Frontal cortex (tissue), 3 donors: ENCODE measurements at regions not wholly inside any gene's neighbourhood (a gene's known extent, or its start where the extent isn't known, plus 50 kb on each side); places are given as distances from the start of the nearest gene placed in this dataset.
"Not testable (repeated sequence)": the region's sequence is repeated elsewhere in the genome, so short reads cannot be mapped to it uniquely, and the experiment has no call there.

Experiments
- DNase-seq, 2 donors: peaks; one replicate each; pipeline ENCODE4 v3.0.0; 2012; ENCODE audit warnings: low spot score in 2 of 2
- FAIRE-seq: peaks from 2 replicates; lab custom pipeline; 2012; peaks lifted over from hg19 to GRCh38; lab: Jason Lieb, UNC
- donor health status: control.
- donor health status: control.
- donor health status: control.

- DNase-seq (no peak), FAIRE-seq (no peak)
These were observed 80.0 kb upstream of the MRPS22 start for GRCh38 chr3:139263798-139264197.

DNA sequence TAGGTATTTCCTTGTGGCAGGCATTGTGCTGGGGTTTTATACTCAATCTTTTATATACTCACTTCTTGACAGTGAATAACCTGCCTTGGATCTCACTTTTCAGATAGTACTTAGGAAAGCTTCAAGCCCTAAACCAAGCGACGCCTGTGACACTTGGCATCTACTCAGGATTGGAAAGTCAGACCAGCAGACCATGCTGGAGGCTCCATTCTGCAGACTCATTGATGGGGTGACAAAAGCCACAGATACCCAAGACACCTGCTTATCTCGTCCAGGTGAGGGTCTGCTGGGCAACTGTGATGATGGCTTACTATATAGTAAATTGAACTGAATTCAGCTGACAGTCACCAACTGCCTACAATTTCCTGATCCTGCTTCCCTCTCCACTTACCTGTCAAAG is 79.4 kb upstream of the MRPS22 start:
- FAIRE-seq, result no peak
- no peak for DNase-seq

DNA sequence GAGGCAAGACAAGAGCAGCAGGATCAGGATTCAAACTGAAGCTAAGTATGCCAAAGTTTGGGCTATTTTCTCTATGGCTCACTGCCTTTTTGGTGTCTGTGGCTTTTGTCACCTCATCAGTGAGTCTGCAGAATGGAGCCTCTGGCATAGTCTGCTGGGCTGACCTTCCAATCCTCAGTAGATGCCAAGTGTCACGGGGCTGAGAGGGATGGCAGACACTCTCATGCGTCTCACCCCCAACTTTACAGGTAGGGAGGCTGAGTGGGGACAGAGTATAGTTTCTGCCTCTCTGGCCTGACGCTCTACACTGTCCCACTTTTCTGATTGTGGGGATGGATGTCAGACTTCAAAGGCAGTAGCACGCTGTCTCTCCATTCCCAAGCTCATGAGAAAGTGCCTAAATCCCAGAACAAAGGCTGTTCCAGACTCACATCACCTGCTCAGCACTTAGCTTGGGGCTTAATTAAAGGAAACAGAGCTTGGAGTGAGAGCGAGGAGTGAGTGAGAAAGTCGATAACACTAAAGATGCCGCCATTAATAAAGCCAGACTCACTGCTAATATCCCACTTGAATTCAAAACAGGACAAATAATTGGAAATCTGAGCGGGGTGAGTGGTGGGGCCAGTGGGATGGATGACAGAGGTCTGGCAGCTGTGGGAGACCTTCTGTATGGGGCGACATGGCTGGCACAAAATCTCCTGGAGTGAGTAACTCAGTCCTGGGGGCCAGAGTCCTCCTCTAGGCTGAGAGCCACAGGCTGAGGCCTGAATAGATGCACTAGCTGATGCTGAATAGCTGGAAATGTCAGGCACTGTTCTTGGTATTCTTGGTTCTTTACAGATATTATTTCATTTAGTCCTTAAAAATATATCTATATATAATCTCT is 78.4 kb upstream of the MRPS22 start:
- DNase-seq (no peak), FAIRE-seq (no peak)

DNA sequence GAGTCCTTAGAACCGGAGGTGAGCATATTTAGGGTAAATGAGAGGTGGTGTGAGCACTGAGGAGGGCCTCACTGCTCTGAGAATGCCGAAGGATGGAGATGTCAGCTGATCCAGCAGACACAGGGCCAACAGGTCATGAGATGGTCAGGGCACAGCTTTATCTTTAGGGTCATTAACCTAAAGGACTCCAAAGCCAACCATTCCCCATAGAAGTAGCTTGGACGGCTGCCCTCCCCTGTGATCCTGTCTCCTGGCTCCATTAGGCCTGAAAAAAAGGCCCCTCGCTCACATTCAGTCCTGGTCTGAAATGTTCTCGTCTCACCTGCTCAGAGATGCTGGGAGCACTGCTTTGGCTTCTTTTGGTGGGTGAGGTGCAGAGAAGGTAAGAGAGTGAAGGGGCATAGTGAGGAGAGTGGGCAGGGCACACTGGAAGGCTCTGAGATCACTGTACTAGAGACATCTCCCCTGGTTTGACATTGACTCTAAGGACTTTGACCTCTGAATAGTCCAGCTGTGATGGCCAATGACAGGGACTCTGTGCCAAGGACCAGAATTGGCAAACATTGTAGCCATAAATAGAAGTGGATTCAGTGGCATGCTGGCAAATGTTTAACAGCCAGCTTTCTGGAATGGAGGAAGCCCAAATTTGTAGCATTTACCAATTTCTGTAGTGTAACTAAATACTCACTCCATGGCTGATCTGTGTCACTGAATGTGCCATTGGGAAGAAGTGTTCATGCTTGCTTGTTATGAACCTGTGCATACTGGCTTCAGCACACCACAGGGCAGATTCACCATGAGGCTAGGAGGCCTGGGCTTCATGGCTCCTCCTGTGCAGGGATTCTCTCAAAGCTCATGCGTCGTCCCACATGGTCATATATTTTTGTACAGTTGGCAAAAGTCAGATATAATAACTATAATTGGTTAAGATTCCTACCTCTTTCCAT is 76.2 kb upstream of the MRPS22 start:
- FAIRE-seq, result no peak
- DNase-seq, result no peak

GRCh38 chr3:139269984-139270383 is 73.8 kb upstream of the MRPS22 start:
- no peak for DNase-seq
- FAIRE-seq, result no peak

DNA sequence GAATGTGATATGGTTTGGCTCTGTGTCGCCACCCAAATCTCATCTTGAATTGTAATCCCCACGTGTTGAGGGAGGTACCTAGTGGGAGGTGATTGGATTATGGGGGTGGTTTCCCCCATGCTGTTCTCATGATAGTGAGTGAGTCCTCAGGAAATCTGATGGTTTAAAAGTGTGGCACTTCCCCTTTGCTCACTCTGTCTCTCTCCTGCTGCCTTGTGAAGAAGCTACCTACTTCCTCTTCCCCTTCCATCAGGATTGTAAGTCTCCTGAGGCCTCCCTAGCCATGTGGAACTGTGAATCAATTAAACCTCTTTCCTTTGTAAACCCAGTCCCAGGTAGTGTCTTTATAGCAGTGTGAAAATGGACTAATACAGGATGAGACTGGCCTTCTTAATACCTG is 73.2 kb upstream of the MRPS22 start:
- not testable (repeated sequence) for FAIRE-seq, DNase-seq

DNA sequence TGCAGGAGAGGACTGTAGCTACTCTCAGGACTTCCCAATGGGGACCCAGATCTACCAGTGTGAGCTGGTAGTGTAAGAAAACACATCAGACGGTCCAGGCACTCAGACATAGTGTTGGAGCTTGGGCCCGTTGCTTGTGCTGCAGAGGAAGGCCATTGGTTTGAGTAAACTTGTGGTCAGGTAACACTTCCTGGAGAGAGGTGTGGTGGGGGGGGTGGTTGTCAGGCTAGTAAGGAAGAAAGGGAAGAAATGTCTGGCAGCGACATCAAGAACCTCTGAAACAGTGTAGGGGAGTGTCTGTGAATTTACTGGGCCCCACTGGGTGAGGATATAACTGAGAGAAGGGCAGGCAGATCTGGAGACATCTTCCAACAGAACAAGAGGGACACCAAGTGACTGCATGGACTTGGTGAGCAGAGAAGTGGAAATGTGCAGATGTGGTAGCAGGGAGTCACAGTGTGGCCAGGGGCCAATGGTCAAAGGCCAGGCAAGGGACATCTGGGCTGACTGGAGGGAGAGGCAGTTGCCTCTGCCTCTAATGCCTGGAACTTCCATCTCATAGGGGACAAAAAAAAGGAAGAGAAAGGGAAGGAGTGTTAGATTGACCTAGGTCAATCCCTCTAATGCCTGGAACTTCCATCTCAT is 63.7 kb upstream of the MRPS22 start:
- FAIRE-seq, result no peak

GRCh38 chr3:139281096-139281495 is 62.7 kb upstream of the MRPS22 start:
- DNase-seq, result no peak
- FAIRE-seq, result no peak

More for the DNA sequence above, 63.7 kb upstream of the MRPS22 start:
- no peak for DNase-seq

GRCh38 chr3:139281522-139282196 is 62.2 kb upstream of the MRPS22 start:
- FAIRE-seq (no peak), DNase-seq (no peak)

DNA sequence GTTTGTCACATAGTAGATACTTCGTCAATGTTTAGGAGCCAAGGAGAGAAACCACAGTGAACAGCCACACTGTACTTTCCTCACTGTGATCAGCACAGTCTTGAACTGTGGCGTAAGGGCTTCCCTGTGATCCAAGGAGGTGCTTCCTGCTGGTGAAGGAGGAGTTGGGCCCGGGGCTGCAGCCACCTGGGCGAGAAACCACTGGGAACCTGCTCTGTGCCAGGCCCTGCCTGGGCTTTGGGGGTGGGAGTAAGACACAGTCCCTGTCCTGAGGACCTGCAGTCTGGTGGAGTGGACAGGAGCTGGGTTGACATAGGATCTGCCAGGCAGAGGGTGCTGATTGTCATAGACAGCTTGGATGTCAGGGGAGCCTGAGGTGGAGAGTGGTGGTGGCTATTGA is 60.5 kb upstream of the MRPS22 start:
- DNase-seq, result no peak
- FAIRE-seq, result no peak

GRCh38 chr3:139284221-139284620 is 59.6 kb upstream of the MRPS22 start:
- DNase-seq (no peak), FAIRE-seq (no peak)

DNA sequence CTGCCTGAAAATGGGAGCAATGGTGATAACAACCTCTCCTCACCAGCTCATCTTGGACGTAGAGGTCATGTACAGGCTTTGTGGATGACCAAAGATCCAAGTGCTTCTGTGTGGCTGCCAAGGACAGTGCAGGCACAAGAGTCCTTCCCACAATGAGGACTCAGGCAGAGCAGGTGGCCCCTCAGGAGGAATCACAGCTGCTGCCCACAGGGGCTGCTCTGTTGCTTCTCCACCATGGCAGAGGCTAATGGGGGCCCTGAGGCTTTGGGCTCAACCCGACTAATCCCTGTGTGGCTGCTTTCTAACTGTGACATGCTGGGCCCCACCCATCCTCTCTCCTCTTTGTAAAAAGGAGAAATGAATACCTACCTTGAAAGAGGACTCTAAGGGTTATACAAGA is 58.1 kb upstream of the MRPS22 start:
- FAIRE-seq (no peak), DNase-seq (no peak)

GRCh38 chr3:139286241-139286640 is 57.6 kb upstream of the MRPS22 start:
- FAIRE-seq, result no peak

DNA sequence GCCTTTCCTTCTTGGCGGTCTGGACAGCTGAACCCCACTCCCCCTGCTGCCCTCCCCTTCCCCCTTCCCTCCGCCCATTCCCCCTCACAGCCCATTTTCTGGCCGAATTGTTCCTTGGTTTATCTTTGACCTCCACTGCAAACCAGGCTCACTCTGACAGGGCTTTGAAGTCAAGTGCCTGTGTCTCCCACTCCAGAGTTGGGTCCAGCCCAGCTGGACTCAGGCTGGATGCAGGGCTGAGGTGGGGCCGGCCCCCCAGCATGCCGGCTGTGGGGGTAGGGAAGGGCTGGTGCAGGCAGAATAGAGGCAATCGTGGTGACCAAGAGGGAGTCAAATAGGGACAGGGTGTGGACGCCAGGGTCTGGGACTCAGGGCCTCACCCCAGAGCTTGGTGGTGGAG is 57.0 kb upstream of the MRPS22 start:
- DNase-seq (no peak), FAIRE-seq (no peak)

More at GRCh38 chr3:139286241-139286640, 57.6 kb upstream of the MRPS22 start:
- DNase-seq, result no peak

DNA sequence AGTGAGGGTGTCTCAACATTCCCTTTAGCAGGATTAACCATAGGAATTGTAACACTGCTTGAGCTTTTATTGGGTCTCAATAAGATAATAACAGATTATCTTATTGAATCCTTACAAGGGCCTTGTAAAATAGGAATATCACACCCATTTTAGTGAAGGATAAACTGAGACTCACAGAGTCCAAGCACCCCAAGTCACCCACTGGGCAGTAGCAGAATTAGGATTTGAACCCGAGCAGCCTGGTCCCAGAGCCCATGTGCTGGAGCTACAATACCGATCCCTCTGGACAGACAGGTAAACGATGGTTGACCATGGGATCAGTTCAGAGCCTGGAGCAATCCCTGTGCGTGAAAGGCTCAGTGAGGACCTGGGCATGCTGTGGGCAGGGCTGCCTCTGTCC is 56.3 kb upstream of the MRPS22 start:
- no peak for FAIRE-seq
- DNase-seq, result no peak

DNA sequence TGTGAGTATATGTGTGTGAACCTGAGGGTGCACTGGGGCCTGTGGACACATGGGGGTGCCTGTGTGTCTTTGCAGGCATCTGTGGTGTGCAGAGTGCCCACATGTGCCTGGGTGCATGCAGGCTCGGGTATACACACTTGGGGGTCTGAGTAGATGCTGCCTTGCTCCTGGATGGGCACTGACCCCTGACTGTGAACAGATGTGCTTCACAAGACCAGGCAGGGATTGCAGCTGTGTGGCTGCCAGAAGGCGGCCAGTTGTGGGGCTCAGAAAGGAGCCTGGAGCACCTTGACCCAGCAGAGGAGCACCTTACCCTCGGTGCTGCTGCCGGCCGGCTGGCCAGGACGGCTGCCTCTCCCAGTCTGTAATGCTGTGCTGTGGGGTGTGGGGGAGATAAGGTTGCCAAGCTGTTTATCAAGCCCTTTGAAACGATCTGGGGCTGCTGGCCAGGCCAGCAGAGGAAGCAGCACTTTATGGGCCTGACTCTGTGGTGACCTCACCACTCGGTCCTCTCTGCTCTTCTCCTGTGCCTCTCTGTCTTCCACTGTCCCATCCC is 55.5 kb upstream of the MRPS22 start:
- DNase-seq (no peak), FAIRE-seq (no peak)

GRCh38 chr3:139289860-139290524 is 53.8 kb upstream of the MRPS22 start:
- FAIRE-seq, result no peak
- DNase-seq, result no peak

GRCh38 chr3:139291276-139292051 is 52.4 kb upstream of the MRPS22 start:
- DNase-seq (no peak), FAIRE-seq (no peak)
